CD1c-positive myeloid dendritic cell (primary cell): ENCODE measurements at regions not wholly inside any gene's neighbourhood (a gene's known extent, or its start where the extent isn't known, plus 50 kb on each side); places are given as distances from the start of the nearest gene placed in this dataset.
"Not testable (repeated sequence)": the region's sequence is repeated elsewhere in the genome, so short reads cannot be mapped to it uniquely, and the experiment has no call there.

Experiments
- DNase-seq: peaks from one replicate; pipeline ENCODE4 v3.0.0-alpha.2; 2016; ENCODE audit errors: extremely low spot score

- no peak for DNase-seq
These were observed 343.9 kb upstream of the CLINT1 start for GRCh38 chr5:158202801-158203200.

- no peak for DNase-seq
These were observed 341.7 kb upstream of the CLINT1 start for GRCh38 chr5:158200619-158201018.

GRCh38 chr5:158198636-158199035 lies 339.7 kb upstream of the CLINT1 start:
- no peak for DNase-seq

GRCh38 chr5:158195416-158196210 lies 336.7 kb upstream of the CLINT1 start:
- no peak for DNase-seq

- no peak for DNase-seq
These were observed 335.6 kb upstream of the CLINT1 start for GRCh38 chr5:158194561-158194976.

- DNase-seq, result not testable (repeated sequence)
These were observed 334.4 kb upstream of the CLINT1 start for GRCh38 chr5:158193395-158193794.

- no peak for DNase-seq
These were observed 321.5 kb upstream of the CLINT1 start for GRCh38 chr5:158180407-158180806.

GRCh38 chr5:158179271-158179670 lies 320.3 kb upstream of the CLINT1 start:
- DNase-seq, result no peak

- no peak for DNase-seq
These were observed 319.6 kb upstream of the CLINT1 start for GRCh38 chr5:158178535-158178934.

- DNase-seq, result no peak
These were observed 318.2 kb upstream of the CLINT1 start for GRCh38 chr5:158177146-158177545.

GRCh38 chr5:158175934-158176481 lies 317.1 kb upstream of the CLINT1 start:
- DNase-seq, result no peak

GRCh38 chr5:158174918-158175851 lies 316.2 kb upstream of the CLINT1 start:
- DNase-seq, result peak; percentile 65

- no peak for DNase-seq
These were observed 315.1 kb upstream of the CLINT1 start for GRCh38 chr5:158174026-158174425.

- DNase-seq, result no peak
These were observed 313.1 kb upstream of the CLINT1 start for GRCh38 chr5:158172005-158172404.

- no peak for DNase-seq
These were observed 311.6 kb upstream of the CLINT1 start for GRCh38 chr5:158170534-158170933.

- DNase-seq, result no peak
These were observed 311.1 kb upstream of the CLINT1 start for GRCh38 chr5:158170060-158170459.

- no peak for DNase-seq
These were observed 307.5 kb upstream of the CLINT1 start for GRCh38 chr5:158166424-158166823.

- DNase-seq, result no peak
These were observed 306.7 kb upstream of the CLINT1 start for GRCh38 chr5:158165647-158166046.

- DNase-seq, result no peak
These were observed 305.5 kb upstream of the CLINT1 start for GRCh38 chr5:158164296-158165047.

- no peak for DNase-seq
These were observed 304.7 kb upstream of the CLINT1 start for GRCh38 chr5:158163451-158164295.
